IMR-90 (cell line): ENCODE measurements at regions not wholly inside any gene's neighbourhood (a gene's known extent, or its start where the extent isn't known, plus 50 kb on each side); places are given as distances from the start of the nearest gene placed in this dataset.

Experiments
- ATAC-seq: fragments of 200-7000 bp; cut with Tn5 transposase; 2 replicates; pipeline ENCODE4 v1.9.1; 2020; ENCODE audit warnings: low read depth, mild to moderate bottlenecking, moderate library complexity
- BruUV-seq: library from RNA; stranded (reverse); fragments of 400-500 nt; replicated peaks from 2 replicates; lab custom pipeline; 2021; lab: Mats Ljungman, UMichigan
- CTCF ChIA-PET: fragments of 300-600 bp; formaldehyde crosslinking; extraction: SDS; loops from one replicate; lab custom pipeline; 2021; ENCODE audit warnings: antibody characterized with exemption; lab: Yijun Ruan, JAX
- POLR2A ChIA-PET: fragments of 300-600 bp; sonication (Branson Sonifier 250); formaldehyde crosslinking; loops from one replicate; lab custom pipeline; 2022; ENCODE audit warnings: antibody characterized with exemption; ENCODE audit not compliant: unreplicated experiment; lab: Charles Lee
- DNase-seq: peaks from one replicate; pipeline ENCODE4 v3.0.0; 2013
- H2AFZ ChIP-seq: replicated peaks from 2 replicates; pipeline ENCODE3; 2013; ENCODE audit warnings: low read length, mild to moderate bottlenecking; ENCODE audit not compliant: poor library complexity
- H2AK5ac ChIP-seq: 2 replicates; pipeline ENCODE4 v1.6.1; 2013; ENCODE audit warnings: low read depth, low read length, inconsistent platforms
- H2AK9ac ChIP-seq: replicated peaks from 2 replicates; pipeline ENCODE3; 2013; ENCODE audit warnings: mild to moderate bottlenecking, low read depth, low read length, moderate library complexity; ENCODE audit not compliant: poor library complexity
- H2BK120ac ChIP-seq: 2 replicates; pipeline ENCODE4 v1.6.1; 2013; ENCODE audit warnings: low read depth, low read length, inconsistent platforms
- H2BK15ac ChIP-seq: 3 replicates; pipeline ENCODE4 v1.6.1; 2013; ENCODE audit warnings: low read depth, low read length, inconsistent platforms
- H2BK20ac ChIP-seq: 2 replicates; pipeline ENCODE4 v1.6.1; 2013; ENCODE audit warnings: low read depth, mild to moderate bottlenecking, inconsistent platforms, low read length, moderate library complexity
- H2BK5ac ChIP-seq: 2 replicates; pipeline ENCODE4 v1.6.1; 2013; ENCODE audit warnings: mild to moderate bottlenecking, low read depth, low read length, inconsistent platforms; ENCODE audit not compliant: poor library complexity, severe bottlenecking
- H3K14ac ChIP-seq: replicated peaks from 2 replicates; pipeline ENCODE4 v1.6.1; 2013; ENCODE audit warnings: low read depth, low read length, inconsistent platforms
- H3K18ac ChIP-seq: 2 replicates; pipeline ENCODE4 v1.6.1; 2013; ENCODE audit warnings: low read depth, low read length, control low read depth
- H3K23ac ChIP-seq: 2 replicates; pipeline ENCODE4 v1.6.1; 2013; ENCODE audit warnings: low read depth, low read length, inconsistent platforms
- H3K27ac ChIP-seq: 2 replicates; pipeline ENCODE4 v1.5.1; 2013; ENCODE audit warnings: mild to moderate bottlenecking, control low read depth, low read length; ENCODE audit not compliant: insufficient read depth
- H3K27me3 ChIP-seq: 2 replicates; pipeline ENCODE4 v1.6.1; 2013; ENCODE audit warnings: low read length; ENCODE audit not compliant: control insufficient read depth, insufficient read depth
- H3K36me3 ChIP-seq: 2 replicates; pipeline ENCODE4 v1.6.1; 2013; ENCODE audit warnings: low read length, mixed read lengths; ENCODE audit not compliant: control insufficient read depth, insufficient read depth
- H3K4ac ChIP-seq: 2 replicates; pipeline ENCODE4 v1.6.1; 2013; ENCODE audit warnings: low read depth, low read length, inconsistent platforms
- H3K4me1 ChIP-seq: 2 replicates; pipeline ENCODE4 v1.6.1; 2013; ENCODE audit warnings: low read length, mixed read lengths; ENCODE audit not compliant: control insufficient read depth, insufficient read depth
- H3K4me2 ChIP-seq: 2 replicates; pipeline ENCODE4 v1.6.1; 2013; ENCODE audit warnings: low read depth, mild to moderate bottlenecking, control low read depth, low read length, moderate library complexity
- H3K4me3 ChIP-seq: 2 replicates; pipeline ENCODE4 v1.5.1; 2013; ENCODE audit warnings: low read depth, mild to moderate bottlenecking, control low read depth, low read length, moderate library complexity; ENCODE audit not compliant: insufficient read depth
- H3K56ac ChIP-seq: 2 replicates; pipeline ENCODE4 v1.6.1; 2013; ENCODE audit warnings: low read length, inconsistent platforms; ENCODE audit not compliant: insufficient read depth; ENCODE audit errors: extremely low read depth
- H3K79me1 ChIP-seq, 2 experiments: 2 replicates each; pipeline ENCODE4 v1.6.1; 2013; ENCODE audit warnings: low read length in 2 of 2, inconsistent platforms in 1 of 2, low read depth in 1 of 2
- H3K9ac ChIP-seq: 2 replicates; pipeline ENCODE4 v1.6.1; 2013; ENCODE audit warnings: low read depth, low read length, control low read depth
- H3K9me1 ChIP-seq: 2 replicates; pipeline ENCODE4 v1.6.1; 2013; ENCODE audit warnings: low read length, inconsistent platforms; ENCODE audit not compliant: insufficient read depth
- H3K9me3 ChIP-seq: 2 replicates; pipeline ENCODE4 v1.6.1; 2013; ENCODE audit warnings: low read length; ENCODE audit not compliant: control insufficient read depth, insufficient read depth
- H4K20me1 ChIP-seq: 2 replicates; pipeline ENCODE4 v1.6.1; 2013; ENCODE audit warnings: low read length, inconsistent platforms; ENCODE audit not compliant: insufficient read depth
- H4K5ac ChIP-seq: 2 replicates; pipeline ENCODE4 v1.6.1; 2013; ENCODE audit warnings: mild to moderate bottlenecking, low read depth, low read length, control low read depth
- H4K8ac ChIP-seq, 2 experiments: 2 replicates each; pipeline ENCODE4 v1.6.1; 2013; ENCODE audit warnings: low read depth in 2 of 2, low read length in 2 of 2, control low read depth in 1 of 2, inconsistent platforms in 1 of 2
- H4K91ac ChIP-seq: 2 replicates; pipeline ENCODE4 v1.6.1; 2013; ENCODE audit warnings: low read depth, low read length, inconsistent platforms; ENCODE audit not compliant: insufficient read depth
- MAFK ChIP-seq: IDR thresholded peaks from 2 replicates; pipeline ENCODE4 v1.6.1; 2012; ENCODE audit warnings: low read depth, low read length, improper control_type of control experiment
- NFE2L2 ChIP-seq: fragments of 150-350 bp; IDR thresholded peaks from 2 replicates; pipeline ENCODE4 v1.6.1; 2016; ENCODE audit warnings: low read depth, mild to moderate bottlenecking, low read length
- RAD21 ChIP-seq: IDR thresholded peaks from 2 replicates; pipeline ENCODE4 v1.6.1; 2012; ENCODE audit warnings: low read length, improper control_type of control experiment
- RCOR1 ChIP-seq: IDR thresholded peaks from 2 replicates; pipeline ENCODE4 v1.6.1; 2012; ENCODE audit warnings: mild to moderate bottlenecking, low read length, improper control_type of control experiment; ENCODE audit not compliant: insufficient replicate concordance
- WGBS, 2 experiments: methylation state at CpG; one replicate each; pipeline versions ENCODE4 v1.1.5 to v1.1.7; 2013; ENCODE audit warnings: missing lambda C conversion rate in 2 of 2; ENCODE audit not compliant: insufficient read length in 1 of 2; ENCODE audit errors: extremely low coverage in 2 of 2; 5-methylcytosine and 5-hydroxymethylcytosine counted together
- dilution Hi-C: fragments of 300-500 bp; cut with HindIII; formaldehyde crosslinking; loops from one replicate; pipeline ENCODE4 v1.14.3; 2018; ENCODE audit warnings: low sequenced_read_pairs; ENCODE audit not compliant: unreplicated experiment
- in situ Hi-C: fragments of 300-500 bp; cut with MboI; formaldehyde crosslinking; loops from 3 replicates; pipeline ENCODE4 v1.14.3; 2019; ENCODE audit warnings: low sequenced_read_pairs, inconsistent platforms, mixed read lengths
- intact Hi-C: fragments of 100-400 bp; cut with micrococcal nuclease; formaldehyde crosslinking; loops from 2 replicates; pipeline ENCODE4 v1.10.0; 2022
- TF ChIP-seq, protein P1 (sequence below): fragments of 150-350 bp; IDR thresholded peaks from 2 replicates; pipeline ENCODE4 v1.6.1; 2016; ENCODE audit warnings: low read depth, mild to moderate bottlenecking, low read length, moderate library complexity, borderline replicate concordance

DNA sequence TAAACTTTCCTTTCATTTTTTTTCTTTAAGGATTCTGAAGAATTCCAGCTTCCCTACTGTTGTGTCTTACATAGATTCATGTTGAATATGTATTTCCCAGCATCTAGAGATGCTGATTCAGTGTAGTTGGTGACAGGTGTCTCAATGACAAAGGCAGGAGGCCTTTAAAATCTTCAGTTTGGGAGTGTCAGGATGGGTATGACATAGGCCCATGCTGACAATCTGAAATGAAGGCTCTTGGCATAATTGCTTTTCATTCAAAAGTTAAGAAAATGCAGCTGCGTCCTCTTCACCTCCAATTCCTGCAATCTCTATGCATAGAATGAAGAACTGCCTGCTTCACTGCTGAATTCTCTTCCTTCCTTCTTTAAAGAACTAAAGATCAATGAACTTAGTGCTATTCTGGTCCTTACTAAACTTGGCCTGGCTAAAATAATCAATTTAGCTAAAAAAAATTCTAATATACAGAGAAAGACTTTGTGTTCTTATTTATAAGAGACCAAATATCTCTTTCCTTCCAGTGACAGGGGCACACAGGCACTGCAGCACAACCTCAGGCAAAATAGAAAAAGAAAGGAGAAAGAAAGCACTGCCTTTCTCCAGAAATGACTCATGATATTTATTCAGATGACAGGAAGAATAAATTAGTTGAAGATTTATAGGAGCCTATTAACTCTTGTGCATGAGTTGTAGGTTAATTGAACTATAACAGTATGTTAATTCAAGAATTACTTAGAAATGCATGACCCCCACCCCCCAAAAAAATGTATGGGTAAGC, 152.6 kb upstream of the GBE1 start:
- dilution Hi-C loops = no loop called here

More for the DNA sequence above, 152.6 kb upstream of the GBE1 start:
- H3K23ac ChIP-seq = no peak overlapping the region
- H3K4me3 ChIP-seq = no peak overlapping the region
- H2AFZ ChIP-seq = no peak overlapping the region
- POLR2A ChIA-PET = no interaction called here
- no peak overlapping the region for H3K27ac ChIP-seq
- intact Hi-C loops (no loop called here), in situ Hi-C loops (no loop called here)
- H4K8ac ChIP-seq = no peak overlapping the region
- H3K36me3 ChIP-seq = no peaks in the 10 kb centered on the region
- no peaks in the 10 kb centered on the region for H3K27me3 ChIP-seq
- H3K9me1 ChIP-seq = no peaks in the 10 kb centered on the region
- no peaks in the 10 kb centered on the region for H3K4me1 ChIP-seq
- H3K9me3 ChIP-seq = no peaks in the 10 kb centered on the region
- no peak overlapping the region for H3K9ac ChIP-seq
- no peak overlapping the region for H2BK15ac ChIP-seq
- H3K4ac ChIP-seq = no peak overlapping the region
- H4K20me1 ChIP-seq = no peaks in the 10 kb centered on the region
- no peak overlapping the region for H2AK9ac ChIP-seq
- H2BK20ac ChIP-seq = no peak overlapping the region
- TF ChIP-seq NFE2L2 (no peak), MAFK (no peak), RCOR1 (no peak), RAD21 (no peak)
- TF ChIP-seq, protein P1, sequence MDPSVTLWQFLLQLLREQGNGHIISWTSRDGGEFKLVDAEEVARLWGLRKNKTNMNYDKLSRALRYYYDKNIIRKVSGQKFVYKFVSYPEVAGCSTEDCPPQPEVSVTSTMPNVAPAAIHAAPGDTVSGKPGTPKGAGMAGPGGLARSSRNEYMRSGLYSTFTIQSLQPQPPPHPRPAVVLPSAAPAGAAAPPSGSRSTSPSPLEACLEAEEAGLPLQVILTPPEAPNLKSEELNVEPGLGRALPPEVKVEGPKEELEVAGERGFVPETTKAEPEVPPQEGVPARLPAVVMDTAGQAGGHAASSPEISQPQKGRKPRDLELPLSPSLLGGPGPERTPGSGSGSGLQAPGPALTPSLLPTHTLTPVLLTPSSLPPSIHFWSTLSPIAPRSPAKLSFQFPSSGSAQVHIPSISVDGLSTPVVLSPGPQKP = no peak
- no peak overlapping the region for H2AK5ac ChIP-seq
- no peak overlapping the region for H4K91ac ChIP-seq
- DNase-seq (no peak), ATAC-seq (no peak)
- no peak overlapping the region for H2BK5ac ChIP-seq
- CTCF ChIA-PET = no interaction called here
- no TSS peak for BruUV-seq
- no peak overlapping the region for H3K4me2 ChIP-seq
- H3K56ac ChIP-seq = no peak overlapping the region
- H3K79me1 ChIP-seq = no peaks in the 10 kb centered on the region
- no CpG with 5 or more reads among the region's 1 CpG for WGBS, 2 experiments
- no peak overlapping the region for H4K5ac ChIP-seq
- H2BK120ac ChIP-seq = no peak overlapping the region
- H3K14ac ChIP-seq = no peak overlapping the region
- no peak overlapping the region for H3K18ac ChIP-seq
